ENCODE measurements at regions not wholly inside any gene's neighbourhood (a gene's known extent, or its start where the extent isn't known, plus 50 kb on each side); places are given as distances from the start of the nearest gene placed in this dataset.

- H3K4me3 Mint-ChIP-seq = no peak overlapping the region
- DNase-seq = no peak
These were observed 681.2 kb upstream of the ALCAM start for GRCh38 chr3:104685492-104685891.

More at GRCh38 chr3:104685492-104685891, 681.2 kb upstream of the ALCAM start:
- H2BK15ac ChIP-seq (ENCODE audit: low read depth, low read length) = no peak overlapping the region
- Mint-ChIP-seq H3K4me1 (peaks cover 4 to 5% of the 10 kb centered on the region in 2 experiments; a peak in 2 of 4 replicates), H3K27ac (no peak overlapping the region), H3K27me3 (ENCODE audit: low read depth) (no peaks in the 10 kb centered on the region), H3K9me3 (peaks cover 0 to 4% of the 10 kb centered on the region in 2 experiments; a peak in 2 of 5 replicates), H3K36me3 (ENCODE audit: insufficient read depth in 1 of 3, low read depth in 3 of 3) (peaks cover 0 to 3% (median 0%) of the 10 kb centered on the region in 3 experiments; a peak in 2 of 7 replicates)
- no peaks in the 10 kb centered on the region for H3K23me2 ChIP-seq (ENCODE audit: insufficient read length, low read depth, low read length, poor library complexity, severe bottlenecking)
- no peak for TF ChIP-seq CTCF (conservative IDR thresholded peaks at IDR 0.05)
- no peak overlapping the region for H3K56ac ChIP-seq (ENCODE audit: insufficient read length, low read depth, low read length)
- no peak overlapping the region for H2BK12ac ChIP-seq (ENCODE audit: insufficient read length, low read depth, low read length)
- H3T11ph ChIP-seq (ENCODE audit: low read length) = no peak overlapping the region
- H3K18ac ChIP-seq (ENCODE audit: insufficient read length, low read depth, low read length) = no peak overlapping the region
- H3K4me1 ChIP-seq (ENCODE audit: insufficient read depth, low read length) = no peaks in the 10 kb centered on the region
- H3K23ac ChIP-seq (ENCODE audit: insufficient read length, low read depth, low read length) = no peak overlapping the region
- no peak overlapping the region for H3K9ac ChIP-seq (ENCODE audit: extremely low read depth, insufficient read length, low read length)
- H4K91ac ChIP-seq (ENCODE audit: insufficient read length, low read depth, low read length) = no peak overlapping the region
- H3K27me3 ChIP-seq (ENCODE audit: insufficient read depth, low read length) = no peaks in the 10 kb centered on the region
- H3K4ac ChIP-seq (ENCODE audit: low read depth, low read length) = no peak overlapping the region
- H3K79me2 ChIP-seq (ENCODE audit: insufficient read depth, low read length) = no peaks in the 10 kb centered on the region
- no peak overlapping the region for H2BK5ac ChIP-seq (ENCODE audit: insufficient read length, low read length)
- H2AK5ac ChIP-seq (ENCODE audit: insufficient read length, low read length) = no peak overlapping the region
- no peak overlapping the region for H2BK20ac ChIP-seq (ENCODE audit: low read depth, low read length, poor library complexity, severe bottlenecking)
- H4K20me1 ChIP-seq (ENCODE audit: control insufficient read depth, insufficient read depth, insufficient read length) = no peaks in the 10 kb centered on the region
- H4K5ac ChIP-seq (ENCODE audit: insufficient read length, low read depth, low read length) = no peak overlapping the region
- H3K79me1 ChIP-seq (ENCODE audit: insufficient read depth, low read depth, low read length, poor library complexity, severe bottlenecking) = no peaks in the 10 kb centered on the region
- H4K8ac ChIP-seq (replicated peaks; ENCODE audit: insufficient read length, low read depth, low read length) = no peak overlapping the region
- no peaks in the 10 kb centered on the region for H3K9me3 ChIP-seq (ENCODE audit: control insufficient read depth, low read depth, low read length)
- H3K4me2 ChIP-seq (ENCODE audit: insufficient read depth, insufficient read length, low read length) = no peak overlapping the region
- H3K27ac ChIP-seq (ENCODE audit: insufficient read length, low read depth, low read length) = no peak overlapping the region
- H2BK120ac ChIP-seq (ENCODE audit: low read depth, low read length, poor library complexity, severe bottlenecking) = no peak overlapping the region
- no peak overlapping the region for H3K14ac ChIP-seq (ENCODE audit: insufficient read depth, low read length)
- H2AFZ ChIP-seq (ENCODE audit: low read length) = no peak overlapping the region
